ENCODE measurements at regions not wholly inside any gene's neighbourhood (a gene's known extent, or its start where the extent isn't known, plus 50 kb on each side); places are given as distances from the start of the nearest gene placed in this dataset.

GRCh38 chr2:118539290-118539689 lies 308.2 kb downstream of the EN1 start (continued):
- no peak for TF ChIP-seq CUX1 (CRISPR knock-in tag; IDR thresholded peaks at IDR 0.05)
- peak; percentile 21; the same call in 1 of the 2 replicates for TF ChIP-seq REST (IDR thresholded peaks at IDR 0.05; ENCODE audit: borderline replicate concordance)
- TF ChIP-seq REST (CRISPR knock-in tag; IDR thresholded peaks at IDR 0.05; ENCODE audit: low read depth) = no peak
- TF ChIP-seq CTCFL (IDR thresholded peaks at IDR 0.05; ENCODE audit: borderline replicate concordance, insufficient read depth, low read depth, low read length, poor library complexity, severe bottlenecking) = peak; percentile 61
- TF ChIP-seq ZNF668 (CRISPR knock-in tag; IDR thresholded peaks at IDR 0.05) = no peak
- no peak for TF ChIP-seq GABPB1 (CRISPR knock-in tag; IDR thresholded peaks at IDR 0.05)
- peak; percentile 48 to 55 (median 51) for TF ChIP-seq CTCF (IDR thresholded peaks at IDR 0.05 in 2 of 3, conservative IDR thresholded peaks at IDR 0.05 in 1 of 3; ENCODE audit: insufficient read depth in 2 of 3, low read depth in 1 of 3, low read length in 3 of 3)
- TF ChIP-seq RAD21 (CRISPR knock-in tag; conservative IDR thresholded peaks at IDR 0.05 in 1 of 2, IDR thresholded peaks at IDR 0.05 in 1 of 2) = peak; percentile 30 to 38; a peak in 2 of 4 replicates
- no peak for TF ChIP-seq FOXA1 (IDR thresholded peaks at IDR 0.05; ENCODE audit: borderline replicate concordance)

All from K562 (cell line).